Suppressor macrophage (primary cell): ENCODE measurements at regions not wholly inside any gene's neighbourhood (a gene's known extent, or its start where the extent isn't known, plus 50 kb on each side); places are given as distances from the start of the nearest gene placed in this dataset.
A peak's percentile ranks its signal among the peaks of the same experiment; 100 is the strongest.
"Not testable (repeated sequence)": the region's sequence is repeated elsewhere in the genome, so short reads cannot be mapped to it uniquely, and the experiment has no call there.

ENCODE experiments used
- DNase-seq, 4 experiments: peaks; one replicate each; pipeline ENCODE4 v3.0.0-alpha.2; 2020 to 2022

- not testable (repeated sequence) for DNase-seq
Measured at GRCh38 chr4:142897518-142897917, 51.4 kb upstream of the INPP4B start.

GRCh38 chr4:142900622-142901021 is 54.5 kb upstream of the INPP4B start:
- no peak for DNase-seq

GRCh38 chr4:142901166-142901662 is 55.1 kb upstream of the INPP4B start:
- no peak for DNase-seq

GRCh38 chr4:142903617-142904016 is 57.5 kb upstream of the INPP4B start:
- not testable (repeated sequence) for DNase-seq

- DNase-seq: no peak
Measured at GRCh38 chr4:142909908-142910307, 63.8 kb upstream of the INPP4B start.

GRCh38 chr4:142913034-142913433 is 66.9 kb upstream of the INPP4B start:
- no peak for DNase-seq

GRCh38 chr4:142913461-142914030 is 67.4 kb upstream of the INPP4B start:
- DNase-seq: no peak

GRCh38 chr4:142917678-142918077 is 71.6 kb upstream of the INPP4B start:
- no peak for DNase-seq

GRCh38 chr4:142922720-142923119 is 76.6 kb upstream of the INPP4B start:
- no peak for DNase-seq

- no peak for DNase-seq
Measured at GRCh38 chr4:142923619-142924018, 77.5 kb upstream of the INPP4B start.

- no peak for DNase-seq
Measured at GRCh38 chr4:142925161-142925560, 79.1 kb upstream of the INPP4B start.

- DNase-seq: no peak
Measured at GRCh38 chr4:142927721-142928120, 81.6 kb upstream of the INPP4B start.

- no peak for DNase-seq
Measured at GRCh38 chr4:142929526-142929925, 83.4 kb upstream of the INPP4B start.

- DNase-seq: peak in 2 of 4 experiments; percentile 14 to 15
Measured at GRCh38 chr4:142933207-142933606, 87.1 kb upstream of the INPP4B start.

GRCh38 chr4:142940425-142941330 is 94.6 kb upstream of the INPP4B start:
- DNase-seq: no peak

- no peak for DNase-seq
Measured at GRCh38 chr4:142944565-142944964, 98.5 kb upstream of the INPP4B start.

- no peak for DNase-seq
Measured at GRCh38 chr4:142952821-142953580, 106.9 kb upstream of the INPP4B start.

GRCh38 chr4:142954415-142954814 is 108.3 kb upstream of the INPP4B start:
- DNase-seq: no peak

GRCh38 chr4:142955501-142955900 is 109.4 kb upstream of the INPP4B start:
- no peak for DNase-seq

- DNase-seq: no peak
Measured at GRCh38 chr4:142959173-142959572, 113.1 kb upstream of the INPP4B start.

GRCh38 chr4:142960126-142960525 is 114.0 kb upstream of the INPP4B start:
- DNase-seq: peak in 2 of 4 experiments; percentile 20 to 34

- peak; percentile 7 to 70 (median 36) for DNase-seq
Measured at GRCh38 chr4:142960867-142961644, 115.0 kb upstream of the INPP4B start.
